Stimulated activated naive CD8-positive, alpha-beta T cell treated with anti-CD3 and anti-CD28 coated beads, Interleukin-15, amount 100 ng/mL, for 72 hours (primary cell): ENCODE measurements at regions not wholly inside any gene's neighbourhood (a gene's known extent, or its start where the extent isn't known, plus 50 kb on each side); places are given as distances from the start of the nearest gene placed in this dataset.

ENCODE experiments used
- ATAC-seq: fragments of 150-1000 bp; cut with Tn5 transposase; 2 replicates; pipeline ENCODE4 v1.10.0; 2021; ENCODE audit warnings: mild to moderate bottlenecking, moderate library complexity
- DNase-seq, 2 donors: peaks; one replicate each; pipeline ENCODE4 v3.0.0; 2021 to 2022
- H3K27ac Mint-ChIP-seq, 2 donors: one replicate each; pipeline ENCODE4 v1.8.0; 2022; ENCODE audit warnings: mild to moderate bottlenecking in 2 of 2, mixed read lengths in 2 of 2, moderate library complexity in 2 of 2
- H3K27me3 Mint-ChIP-seq: one replicate; pipeline ENCODE4 v1.8.0; 2022; ENCODE audit warnings: mixed read lengths
- H3K4me1 Mint-ChIP-seq: one replicate; pipeline ENCODE4 v1.8.0; 2022; ENCODE audit warnings: mild to moderate bottlenecking, mixed read lengths
- H3K4me3 Mint-ChIP-seq, 2 donors: one replicate each; pipeline ENCODE4 v1.8.0; 2022; ENCODE audit warnings: mild to moderate bottlenecking in 2 of 2, mixed read lengths in 2 of 2, moderate library complexity in 1 of 2
- H3K9me3 Mint-ChIP-seq, 2 donors: one replicate each; pipeline ENCODE4 v1.8.0; 2022; ENCODE audit warnings: mixed read lengths in 2 of 2

- no peak overlapping the region for H3K27ac Mint-ChIP-seq
- ATAC-seq (no peak), DNase-seq (no peak)
- H3K4me1 Mint-ChIP-seq, result no peaks in the 10 kb centered on the region
- H3K9me3 Mint-ChIP-seq, result no peaks in the 10 kb centered on the region
- no peak overlapping the region for H3K4me3 Mint-ChIP-seq
- H3K27me3 Mint-ChIP-seq, result no peaks in the 10 kb centered on the region
Observed at GRCh38 chr18:77784759-77785379, 535.2 kb downstream of the GALR1 start.

- Mint-ChIP-seq H3K9me3 (peaks cover 0 to 4% of the 10 kb centered on the region in 2 donors), H3K4me1 (no peaks in the 10 kb centered on the region), H3K4me3 (no peak overlapping the region), H3K27me3 (no peaks in the 10 kb centered on the region), H3K27ac (no peak overlapping the region)
- ATAC-seq, result no peak
- no peak for DNase-seq
Observed at GRCh38 chr18:77785415-77785975, 535.8 kb downstream of the GALR1 start.

GRCh38 chr18:77803024-77803423, 553.4 kb downstream of the GALR1 start:
- H3K9me3 Mint-ChIP-seq, result peaks cover 6 to 9% of the 10 kb centered on the region in 2 donors
- no peak for ATAC-seq

GRCh38 chr18:77804382-77804781, 554.7 kb downstream of the GALR1 start:
- peaks cover 9% of the 10 kb centered on the region for H3K27me3 Mint-ChIP-seq
- no peak for DNase-seq
- peaks cover 6 to 17% of the 10 kb centered on the region in 2 donors for H3K9me3 Mint-ChIP-seq
- no peak for ATAC-seq
- H3K27ac Mint-ChIP-seq, result no peak overlapping the region
- H3K4me1 Mint-ChIP-seq, result no peaks in the 10 kb centered on the region
- H3K4me3 Mint-ChIP-seq, result no peak overlapping the region

More at GRCh38 chr18:77803024-77803423, 553.4 kb downstream of the GALR1 start:
- Mint-ChIP-seq H3K27ac (no peak overlapping the region), H3K4me1 (no peaks in the 10 kb centered on the region), H3K4me3 (no peak overlapping the region), H3K27me3 (peaks cover 9% of the 10 kb centered on the region)
- DNase-seq, result no peak

- Mint-ChIP-seq H3K27ac (no peak overlapping the region), H3K9me3 (peaks cover 6 to 25% of the 10 kb centered on the region in 2 donors), H3K27me3 (peaks cover 17% of the 10 kb centered on the region), H3K4me3 (no peak overlapping the region), H3K4me1 (no peaks in the 10 kb centered on the region)
- ATAC-seq (no peak), DNase-seq (no peak)
Observed at GRCh38 chr18:77807650-77808049, 558.0 kb downstream of the GALR1 start.

GRCh38 chr18:77811503-77811902, 561.9 kb downstream of the GALR1 start:
- no peak overlapping the region for H3K4me3 Mint-ChIP-seq
- peaks cover 6 to 25% of the 10 kb centered on the region in 2 donors for H3K9me3 Mint-ChIP-seq
- no peak overlapping the region for H3K27ac Mint-ChIP-seq
- no peak for ATAC-seq
- DNase-seq, result no peak
- H3K4me1 Mint-ChIP-seq, result no peaks in the 10 kb centered on the region
- H3K27me3 Mint-ChIP-seq, result peaks cover 17% of the 10 kb centered on the region

- Mint-ChIP-seq H3K27me3 (peaks cover 15% of the 10 kb centered on the region), H3K4me3 (no peak overlapping the region), H3K9me3 (peaks cover 0 to 15% of the 10 kb centered on the region in 2 donors), H3K4me1 (no peaks in the 10 kb centered on the region), H3K27ac (no peak overlapping the region)
- ATAC-seq (no peak), DNase-seq (no peak)
Observed at GRCh38 chr18:77815666-77816338, 566.2 kb downstream of the GALR1 start.

GRCh38 chr18:77818328-77818727, 568.7 kb downstream of the GALR1 start:
- ATAC-seq (no peak), DNase-seq (no peak)
- H3K9me3 Mint-ChIP-seq, result peaks cover 0 to 7% of the 10 kb centered on the region in 2 donors
- no peak overlapping the region for H3K27ac Mint-ChIP-seq
- H3K4me3 Mint-ChIP-seq, result no peak overlapping the region
- peaks cover 7% of the 10 kb centered on the region for H3K27me3 Mint-ChIP-seq
- H3K4me1 Mint-ChIP-seq, result no peaks in the 10 kb centered on the region

- Mint-ChIP-seq H3K4me3 (no peak overlapping the region), H3K9me3 (peaks cover 0 to 7% of the 10 kb centered on the region in 2 donors)
Observed at GRCh38 chr18:77820472-77820871, 570.8 kb downstream of the GALR1 start.

GRCh38 chr18:77821892-77822291, 572.2 kb downstream of the GALR1 start:
- H3K4me3 Mint-ChIP-seq, result no peak overlapping the region
- H3K27me3 Mint-ChIP-seq, result peaks cover 7% of the 10 kb centered on the region
- no peak overlapping the region for H3K27ac Mint-ChIP-seq
- peaks cover 0 to 7% of the 10 kb centered on the region in 2 donors for H3K9me3 Mint-ChIP-seq
- ATAC-seq (no peak), DNase-seq (no peak)
- no peaks in the 10 kb centered on the region for H3K4me1 Mint-ChIP-seq

More at GRCh38 chr18:77820472-77820871, 570.8 kb downstream of the GALR1 start:
- Mint-ChIP-seq H3K27ac (no peak overlapping the region), H3K27me3 (peaks cover 7% of the 10 kb centered on the region), H3K4me1 (no peaks in the 10 kb centered on the region)
- ATAC-seq, result no peak
- DNase-seq, result no peak

GRCh38 chr18:77822632-77823031, 573.0 kb downstream of the GALR1 start:
- ATAC-seq (no peak), DNase-seq (no peak)
- peaks cover 7% of the 10 kb centered on the region for H3K27me3 Mint-ChIP-seq
- peaks cover 0 to 7% of the 10 kb centered on the region in 2 donors for H3K9me3 Mint-ChIP-seq
- no peaks in the 10 kb centered on the region for H3K4me1 Mint-ChIP-seq
- no peak overlapping the region for H3K27ac Mint-ChIP-seq
- H3K4me3 Mint-ChIP-seq, result no peak overlapping the region

GRCh38 chr18:77833807-77834206, 584.2 kb downstream of the GALR1 start:
- H3K9me3 Mint-ChIP-seq, result no peaks in the 10 kb centered on the region
- no peaks in the 10 kb centered on the region for H3K27me3 Mint-ChIP-seq
- DNase-seq (no peak), ATAC-seq (no peak)
- H3K4me3 Mint-ChIP-seq, result no peak overlapping the region
- H3K27ac Mint-ChIP-seq, result no peak overlapping the region
- no peaks in the 10 kb centered on the region for H3K4me1 Mint-ChIP-seq

- DNase-seq (no peak), ATAC-seq (no peak)
- H3K4me3 Mint-ChIP-seq, result no peak overlapping the region
- no peaks in the 10 kb centered on the region for H3K4me1 Mint-ChIP-seq
- H3K9me3 Mint-ChIP-seq, result no peaks in the 10 kb centered on the region
- peaks cover 20% of the 10 kb centered on the region for H3K27me3 Mint-ChIP-seq
- H3K27ac Mint-ChIP-seq, result no peak overlapping the region
Observed at GRCh38 chr18:77851802-77852201, 602.2 kb downstream of the GALR1 start.

- H3K9me3 Mint-ChIP-seq, result no peaks in the 10 kb centered on the region
- DNase-seq, result no peak
- no peak for ATAC-seq
- H3K27me3 Mint-ChIP-seq, result peaks cover 20% of the 10 kb centered on the region
- no peaks in the 10 kb centered on the region for H3K4me1 Mint-ChIP-seq
- H3K4me3 Mint-ChIP-seq, result no peak overlapping the region
- no peak overlapping the region for H3K27ac Mint-ChIP-seq
Observed at GRCh38 chr18:77853859-77854258, 604.2 kb downstream of the GALR1 start.

GRCh38 chr18:77857678-77858655, 608.3 kb downstream of the GALR1 start:
- no peak overlapping the region for H3K4me3 Mint-ChIP-seq
- no peaks in the 10 kb centered on the region for H3K27me3 Mint-ChIP-seq
- DNase-seq, result no peak
- peaks cover 4 to 7% of the 10 kb centered on the region in 2 donors for H3K9me3 Mint-ChIP-seq
- ATAC-seq, result no peak
- no peaks in the 10 kb centered on the region for H3K4me1 Mint-ChIP-seq
- H3K27ac Mint-ChIP-seq, result no peak overlapping the region
